DND-41 (cell line): ENCODE measurements at regions not wholly inside any gene's neighbourhood (a gene's known extent, or its start where the extent isn't known, plus 50 kb on each side); places are given as distances from the start of the nearest gene placed in this dataset.

Experiments used
- CTCF ChIP-seq: IDR thresholded peaks from 2 replicates; pipeline ENCODE4 v1.5.1; 2012; ENCODE audit warnings: borderline replicate concordance, low read length, moderate library complexity, mild to moderate bottlenecking; ENCODE audit not compliant: poor library complexity, severe bottlenecking; ENCODE audit errors: extremely low read depth
- EZH2 ChIP-seq: IDR thresholded peaks from 3 replicates; pipeline ENCODE4 v1.6.1; 2012; ENCODE audit warnings: borderline replicate concordance, low read depth, mild to moderate bottlenecking, moderate library complexity, low read length, inconsistent platforms; ENCODE audit not compliant: severe bottlenecking

DNA sequence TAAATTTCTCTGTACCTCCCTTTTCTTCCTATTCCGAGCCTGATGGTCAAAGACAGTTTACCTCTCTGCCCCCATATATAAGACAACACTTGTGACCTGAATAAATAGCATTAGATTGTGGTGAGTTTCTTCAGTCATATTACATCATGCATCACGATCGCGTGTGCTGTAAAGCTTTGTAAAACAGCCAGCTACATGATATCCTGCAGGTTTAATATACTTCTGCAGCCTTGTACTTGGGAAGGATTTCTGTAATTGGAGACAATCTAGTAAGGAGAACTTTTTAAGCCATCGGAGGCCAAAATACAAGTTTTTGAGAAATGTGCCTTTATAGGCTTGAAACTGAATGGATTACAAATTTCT is 711.8 kb upstream of the WWC1 start:
- TF ChIP-seq CTCF (no peak), EZH2 (no peak)
